Fibroblast of gingiva (primary cell): ENCODE measurements at regions not wholly inside any gene's neighbourhood (a gene's known extent, or its start where the extent isn't known, plus 50 kb on each side); places are given as distances from the start of the nearest gene placed in this dataset.
A peak's percentile ranks its signal among the peaks of the same experiment; 100 is the strongest.

Source experiments
- DNase-seq: peaks from one replicate; pipeline ENCODE4 v3.0.0-alpha.2; 2011; ENCODE audit warnings: low read depth

- no peak for DNase-seq
Measured at GRCh38 chr4:180812783-180813182, 1430.4 kb upstream of the TENM3 start.

- no peak for DNase-seq
Measured at GRCh38 chr4:180814875-180815417, 1428.3 kb upstream of the TENM3 start.

GRCh38 chr4:180817529-180817928 is 1425.7 kb upstream of the TENM3 start:
- no peak for DNase-seq

GRCh38 chr4:180823108-180823507 is 1420.1 kb upstream of the TENM3 start:
- no peak for DNase-seq

DNA sequence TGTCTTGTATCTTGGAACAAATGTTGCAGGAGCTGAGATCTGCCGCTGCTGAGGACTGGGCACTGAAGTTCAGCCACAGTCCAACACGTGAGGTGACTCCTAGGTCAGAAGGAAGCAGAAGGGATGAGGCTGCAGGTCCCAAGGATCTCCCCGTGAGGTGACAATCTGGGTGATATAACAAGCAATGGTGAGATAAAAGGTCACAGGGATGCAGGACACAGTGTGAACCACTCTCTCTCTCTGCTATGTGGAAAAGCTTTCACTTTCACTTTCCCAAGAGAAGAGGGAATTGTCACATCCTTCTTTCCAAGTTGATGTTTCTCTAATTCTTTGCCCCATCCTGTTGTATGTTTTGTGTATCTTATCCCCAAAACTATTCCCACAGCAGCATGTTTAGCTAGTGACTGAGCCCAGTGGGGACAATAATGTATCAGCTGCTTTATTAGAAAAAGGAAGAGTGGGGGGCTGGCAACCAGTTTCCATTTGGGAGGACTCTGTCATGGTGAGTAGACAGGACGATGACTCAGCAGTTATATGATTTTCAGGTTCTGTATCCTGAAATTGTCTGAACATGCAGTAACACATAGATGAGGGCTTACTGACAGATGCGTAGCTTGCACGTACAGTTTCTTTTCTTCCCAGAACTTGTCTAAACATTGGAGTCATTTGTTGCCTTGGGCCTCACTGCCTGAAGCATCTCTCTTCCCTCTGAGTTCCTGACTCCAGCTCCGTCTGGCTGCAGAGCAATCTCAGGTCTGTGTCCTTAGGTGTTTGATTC is 1415.8 kb upstream of the TENM3 start:
- peak; percentile 10 for DNase-seq

DNA sequence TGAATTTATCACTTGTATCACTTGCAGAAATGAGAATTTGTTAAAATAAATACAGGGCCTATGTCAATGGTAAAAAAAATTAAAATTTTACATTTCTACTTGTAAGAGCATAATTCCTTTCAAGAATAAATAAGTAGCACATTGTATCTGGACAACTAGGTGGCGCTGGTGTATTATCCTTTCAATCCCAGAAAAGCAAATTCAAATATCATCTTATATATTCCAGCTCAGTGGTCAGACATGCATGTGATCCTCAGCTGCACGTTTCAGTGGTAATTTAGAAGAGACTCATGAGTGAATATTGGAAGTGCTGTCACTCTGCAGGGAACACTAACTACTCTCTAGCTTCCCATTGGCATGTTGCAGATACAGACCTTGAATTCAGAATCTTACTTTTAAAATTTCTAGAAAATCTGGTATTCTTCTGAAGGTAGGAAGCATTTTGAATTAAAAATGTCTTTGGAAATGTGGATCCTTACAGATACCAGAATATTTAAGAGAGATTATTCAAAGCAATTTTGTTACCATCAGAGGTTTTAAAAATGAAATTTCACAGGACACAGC is 1414.7 kb upstream of the TENM3 start:
- peak; percentile 65 for DNase-seq

- no peak for DNase-seq
Measured at GRCh38 chr4:180832073-180832472, 1411.1 kb upstream of the TENM3 start.

- no peak for DNase-seq
Measured at GRCh38 chr4:180840142-180840541, 1403.1 kb upstream of the TENM3 start.

DNA sequence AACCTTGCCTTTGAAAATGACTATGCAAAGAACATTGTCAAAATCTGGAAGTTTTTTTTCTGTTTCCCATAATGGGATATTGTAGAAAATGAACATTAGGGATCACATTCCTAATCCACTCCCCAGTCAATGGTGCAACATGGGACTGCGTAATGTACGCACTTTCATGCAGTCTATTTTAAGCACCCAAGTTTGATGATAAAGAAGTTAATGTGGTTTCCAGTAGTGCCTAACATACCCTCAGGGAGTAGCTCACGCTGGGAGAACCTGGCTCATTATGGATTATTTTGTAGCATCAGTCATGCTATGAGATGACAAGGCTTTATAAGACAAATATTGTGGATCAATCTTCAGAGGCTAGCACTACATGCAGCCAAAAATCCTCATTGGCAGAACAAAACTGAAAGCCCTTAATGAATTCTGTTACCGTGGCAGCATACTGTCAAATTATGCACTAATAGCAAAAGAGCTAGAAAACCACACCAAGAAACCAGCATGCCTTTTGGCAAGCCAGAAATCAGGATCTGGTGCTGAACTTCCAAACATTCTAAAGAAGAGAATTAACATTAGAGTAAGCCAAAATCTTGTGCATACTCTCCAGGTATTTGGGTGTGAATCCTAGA is 1392.8 kb upstream of the TENM3 start:
- no peak for DNase-seq

DNA sequence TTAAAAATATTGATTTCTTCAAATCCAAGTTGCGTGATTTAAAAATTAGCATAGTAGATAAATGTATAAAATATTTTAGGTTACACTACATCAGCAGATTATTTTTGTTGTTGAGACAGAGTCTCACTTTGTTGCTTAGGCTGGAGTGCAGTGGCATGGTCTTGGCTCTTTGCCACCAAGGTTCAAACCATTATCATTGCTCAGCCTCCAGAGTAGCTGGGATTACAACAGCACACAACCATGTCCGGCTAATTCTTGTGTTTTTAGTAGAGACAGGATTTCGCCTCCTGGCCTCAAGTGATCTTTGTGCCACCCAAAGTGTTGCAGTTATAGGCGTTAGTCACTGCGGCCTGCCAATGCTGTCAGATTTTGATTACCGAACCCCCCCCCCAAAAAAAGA is 1390.5 kb upstream of the TENM3 start:
- DNase-seq = no peak

DNA sequence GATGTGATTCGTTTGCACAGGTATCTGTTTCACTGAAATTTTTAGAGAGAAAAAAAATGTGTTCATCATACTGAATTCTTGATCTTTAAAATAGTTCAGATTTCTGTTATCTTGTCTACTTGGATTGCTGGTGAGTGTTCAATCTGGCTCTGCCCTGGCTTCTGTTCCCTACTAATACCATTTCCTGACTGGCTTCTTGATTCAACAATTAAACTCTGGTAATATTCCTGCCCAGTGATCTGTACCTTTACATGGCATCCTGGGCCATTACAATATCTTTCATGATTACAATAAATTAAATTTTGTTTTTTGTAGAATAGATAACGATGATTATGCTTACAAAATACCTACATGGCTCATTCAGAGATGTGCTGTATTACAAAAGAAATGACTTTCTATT is 1388.0 kb upstream of the TENM3 start:
- no peak for DNase-seq

- DNase-seq = no peak
Measured at GRCh38 chr4:180860089-180860720, 1383.0 kb upstream of the TENM3 start.

GRCh38 chr4:180861651-180862050 is 1381.6 kb upstream of the TENM3 start:
- DNase-seq = no peak

GRCh38 chr4:180866933-180867643 is 1376.1 kb upstream of the TENM3 start:
- no peak for DNase-seq

GRCh38 chr4:180870623-180871022 is 1372.6 kb upstream of the TENM3 start:
- no peak for DNase-seq

DNA sequence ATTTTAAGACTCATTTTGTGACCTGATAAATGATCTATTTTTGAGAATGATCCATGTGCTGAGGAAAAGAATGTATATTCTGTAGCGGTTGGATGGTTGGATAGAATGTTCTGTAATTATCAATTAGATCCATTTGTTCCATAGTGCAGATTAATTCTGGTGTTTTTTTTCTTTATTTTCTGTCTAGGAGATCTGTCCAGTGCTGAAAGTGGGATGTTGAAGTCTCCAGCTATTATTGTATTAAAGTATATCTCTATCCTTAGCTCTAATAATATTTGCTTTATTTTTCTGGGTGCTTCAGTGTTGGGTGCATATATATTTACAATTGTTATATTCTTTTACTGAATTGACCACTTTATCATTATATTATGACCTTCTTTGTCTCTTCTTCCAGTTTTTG is 1344.9 kb upstream of the TENM3 start:
- no peak for DNase-seq

- no peak for DNase-seq
Measured at GRCh38 chr4:180900781-180901180, 1342.4 kb upstream of the TENM3 start.

- no peak for DNase-seq
Measured at GRCh38 chr4:180909279-180909678, 1333.9 kb upstream of the TENM3 start.

GRCh38 chr4:180913750-180914149 is 1329.5 kb upstream of the TENM3 start:
- DNase-seq = peak; percentile 15

- DNase-seq = peak; percentile 56
Measured at GRCh38 chr4:180923486-180923885, 1319.7 kb upstream of the TENM3 start.

- no peak for DNase-seq
Measured at GRCh38 chr4:180925805-180926204, 1317.4 kb upstream of the TENM3 start.

DNA sequence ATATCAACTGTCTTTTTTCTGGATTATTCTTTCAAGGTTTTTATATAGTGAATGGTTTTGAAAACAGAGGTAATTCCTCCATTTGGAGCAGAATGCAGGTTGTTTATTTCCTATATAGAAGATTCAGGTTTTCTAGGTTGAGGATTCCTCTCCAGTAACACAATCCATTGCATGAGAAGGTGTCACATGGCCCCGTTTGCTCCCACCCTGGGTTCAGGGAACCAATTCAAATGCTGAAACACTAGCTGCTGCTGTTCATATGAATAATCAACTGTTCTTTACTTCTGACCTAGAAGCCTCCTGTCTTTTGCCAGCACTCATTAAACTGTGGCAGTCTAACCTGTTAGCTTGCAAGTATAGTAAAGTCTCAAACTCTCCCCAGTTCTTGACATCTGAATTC is 1316.9 kb upstream of the TENM3 start:
- DNase-seq = no peak
